ENCODE measurements at regions not wholly inside any gene's neighbourhood (a gene's known extent, or its start where the extent isn't known, plus 50 kb on each side); places are given as distances from the start of the nearest gene placed in this dataset.

DNA sequence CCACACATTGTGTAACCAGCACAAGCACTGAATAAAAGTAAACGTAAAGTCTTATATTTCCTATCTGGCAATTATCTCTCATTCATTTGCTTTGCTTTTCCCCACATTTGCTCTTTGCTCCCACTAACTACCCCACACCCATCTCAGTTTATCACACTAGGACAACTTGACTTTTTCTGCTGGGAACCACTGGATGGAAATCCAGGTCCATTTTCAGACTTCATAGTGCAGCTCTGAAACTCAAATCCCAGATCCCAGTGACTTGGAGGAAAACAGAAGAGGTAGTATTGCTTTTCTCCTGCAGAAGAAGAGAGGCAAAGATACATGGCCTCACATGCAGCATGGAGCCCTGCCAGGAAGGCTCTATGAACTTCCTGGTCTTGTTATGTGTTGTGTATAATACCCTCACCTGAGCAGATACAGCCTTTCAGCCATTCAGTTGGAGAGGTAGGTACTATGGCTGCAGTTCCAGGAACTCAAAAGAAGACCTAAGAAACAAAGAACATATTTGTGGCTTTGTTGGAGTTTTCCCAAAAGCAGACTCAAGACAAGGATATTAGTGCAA lies 90.0 kb upstream of the NIPBL start:
- no peaks in the 10 kb centered on the region for H4K20me1 ChIP-seq (ENCODE audit: insufficient read depth, low read length)
- no peak overlapping the region for H2AFZ ChIP-seq (ENCODE audit: low read depth, low read length)
- no peaks in the 10 kb centered on the region for H3K79me2 ChIP-seq (ENCODE audit: low read length)
- no peak overlapping the region for H3K9ac ChIP-seq (ENCODE audit: low read length)
- no peaks in the 10 kb centered on the region for H3K9me3 ChIP-seq (ENCODE audit: insufficient read depth, low read length)
- H3K27me3 ChIP-seq (ENCODE audit: low read depth, low read length), result no peaks in the 10 kb centered on the region
- H3K4me1 ChIP-seq (ENCODE audit: low read length), result no peaks in the 10 kb centered on the region
- no peaks in the 10 kb centered on the region for H3K36me3 ChIP-seq (replicated peaks; ENCODE audit: low read depth, low read length)
- H3K27ac ChIP-seq (ENCODE audit: low read length), result no peak overlapping the region
- no peak for TF ChIP-seq EZH2phosphoT487 (IDR thresholded peaks at IDR 0.05; ENCODE audit: low read depth)
- TF ChIP-seq, protein P1, sequence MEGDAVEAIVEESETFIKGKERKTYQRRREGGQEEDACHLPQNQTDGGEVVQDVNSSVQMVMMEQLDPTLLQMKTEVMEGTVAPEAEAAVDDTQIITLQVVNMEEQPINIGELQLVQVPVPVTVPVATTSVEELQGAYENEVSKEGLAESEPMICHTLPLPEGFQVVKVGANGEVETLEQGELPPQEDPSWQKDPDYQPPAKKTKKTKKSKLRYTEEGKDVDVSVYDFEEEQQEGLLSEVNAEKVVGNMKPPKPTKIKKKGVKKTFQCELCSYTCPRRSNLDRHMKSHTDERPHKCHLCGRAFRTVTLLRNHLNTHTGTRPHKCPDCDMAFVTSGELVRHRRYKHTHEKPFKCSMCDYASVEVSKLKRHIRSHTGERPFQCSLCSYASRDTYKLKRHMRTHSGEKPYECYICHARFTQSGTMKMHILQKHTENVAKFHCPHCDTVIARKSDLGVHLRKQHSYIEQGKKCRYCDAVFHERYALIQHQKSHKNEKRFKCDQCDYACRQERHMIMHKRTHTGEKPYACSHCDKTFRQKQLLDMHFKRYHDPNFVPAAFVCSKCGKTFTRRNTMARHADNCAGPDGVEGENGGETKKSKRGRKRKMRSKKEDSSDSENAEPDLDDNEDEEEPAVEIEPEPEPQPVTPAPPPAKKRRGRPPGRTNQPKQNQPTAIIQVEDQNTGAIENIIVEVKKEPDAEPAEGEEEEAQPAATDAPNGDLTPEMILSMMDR (IDR thresholded peaks at IDR 0.05; ENCODE audit: low read depth, low read length), result no peak
- no peak overlapping the region for H3K4me2 ChIP-seq (ENCODE audit: low read length)
- H3K4me3 ChIP-seq (ENCODE audit: low read length), result no peak overlapping the region

DNA sequence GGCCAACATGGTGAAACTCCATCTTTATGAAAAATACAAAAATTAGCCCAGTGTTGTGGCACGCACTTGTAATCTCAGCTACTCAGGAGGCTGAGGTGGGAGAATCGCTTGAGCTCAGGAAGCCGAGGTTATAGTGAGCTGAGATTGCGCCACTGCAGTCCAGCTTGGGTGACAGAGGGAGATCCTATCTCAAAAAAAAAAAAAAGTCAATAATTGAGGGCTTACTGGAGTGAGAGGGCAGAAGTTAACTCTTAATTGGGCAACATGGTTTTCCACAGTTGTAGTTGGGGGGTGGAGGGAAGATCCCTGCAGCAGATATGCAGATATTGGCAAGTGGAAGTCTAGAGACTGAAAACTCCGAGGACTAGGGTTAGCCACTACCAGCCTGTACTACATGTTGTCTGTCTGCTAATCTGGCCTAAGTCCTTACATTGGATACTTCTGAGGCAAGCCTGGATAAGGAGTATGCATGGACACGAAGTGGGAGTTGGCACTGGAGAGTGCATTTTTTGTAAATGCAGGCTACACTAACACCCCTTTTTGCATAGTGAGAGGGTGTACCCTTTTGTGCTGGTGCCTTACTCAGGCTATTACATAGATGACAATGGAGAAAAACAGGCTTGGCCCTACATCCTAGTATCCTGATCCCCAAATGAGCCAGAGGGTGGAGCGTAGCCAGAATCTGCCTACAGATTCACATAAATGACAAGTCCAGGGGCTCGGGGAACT lies 89.0 kb upstream of the NIPBL start:
- TF ChIP-seq EZH2phosphoT487 (IDR thresholded peaks at IDR 0.05; ENCODE audit: low read depth), result no peak
- TF ChIP-seq, protein P1 (IDR thresholded peaks at IDR 0.05; ENCODE audit: low read depth, low read length), result no peak
- H3K36me3 ChIP-seq (replicated peaks; ENCODE audit: low read depth, low read length), result no peaks in the 10 kb centered on the region
- H3K4me1 ChIP-seq (ENCODE audit: low read length), result no peaks in the 10 kb centered on the region
- H4K20me1 ChIP-seq (ENCODE audit: insufficient read depth, low read length), result no peaks in the 10 kb centered on the region
- H3K27me3 ChIP-seq (ENCODE audit: low read depth, low read length), result no peaks in the 10 kb centered on the region
- H3K27ac ChIP-seq (ENCODE audit: low read length), result no peak overlapping the region
- H3K4me2 ChIP-seq (ENCODE audit: low read length), result no peak overlapping the region
- no peak overlapping the region for H3K9ac ChIP-seq (ENCODE audit: low read length)
- H3K4me3 ChIP-seq (ENCODE audit: low read length), result no peak overlapping the region
- no peaks in the 10 kb centered on the region for H3K79me2 ChIP-seq (ENCODE audit: low read length)
- H3K9me3 ChIP-seq (ENCODE audit: insufficient read depth, low read length), result no peaks in the 10 kb centered on the region
- H2AFZ ChIP-seq (ENCODE audit: low read depth, low read length), result no peak overlapping the region

DNA sequence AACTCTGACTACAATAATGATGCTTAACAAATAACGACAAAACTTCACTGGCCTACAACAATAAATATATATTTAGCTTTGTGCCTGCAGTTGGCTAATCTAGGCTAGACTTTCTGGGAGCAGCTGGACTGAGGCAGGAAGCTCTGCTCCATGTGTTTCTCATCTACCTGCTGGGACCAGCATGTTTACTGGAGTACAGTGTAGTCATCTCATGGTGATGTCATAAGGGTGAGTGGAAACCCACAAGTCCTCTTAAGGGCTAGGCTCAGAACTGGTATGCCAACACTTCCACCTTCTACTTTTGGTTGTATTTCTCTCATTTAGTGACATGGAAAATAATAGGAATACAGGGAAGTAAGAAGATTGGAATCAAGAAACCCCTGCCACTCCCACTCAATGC lies 85.7 kb upstream of the NIPBL start:
- no peak for TF ChIP-seq EZH2phosphoT487 (IDR thresholded peaks at IDR 0.05; ENCODE audit: low read depth)
- TF ChIP-seq, protein P1 (IDR thresholded peaks at IDR 0.05; ENCODE audit: low read depth, low read length), result no peak
- no peaks in the 10 kb centered on the region for H3K9me3 ChIP-seq (ENCODE audit: insufficient read depth, low read length)
- no peak overlapping the region for H3K4me3 ChIP-seq (ENCODE audit: low read length)
- H3K9ac ChIP-seq (ENCODE audit: low read length), result no peak overlapping the region
- H3K4me2 ChIP-seq (ENCODE audit: low read length), result no peak overlapping the region
- no peaks in the 10 kb centered on the region for H3K36me3 ChIP-seq (replicated peaks; ENCODE audit: low read depth, low read length)
- no peak overlapping the region for H3K27ac ChIP-seq (ENCODE audit: low read length)
- no peaks in the 10 kb centered on the region for H3K27me3 ChIP-seq (ENCODE audit: low read depth, low read length)
- H3K79me2 ChIP-seq (ENCODE audit: low read length), result no peaks in the 10 kb centered on the region
- H3K4me1 ChIP-seq (ENCODE audit: low read length), result no peaks in the 10 kb centered on the region
- H4K20me1 ChIP-seq (ENCODE audit: insufficient read depth, low read length), result no peaks in the 10 kb centered on the region
- no peak overlapping the region for H2AFZ ChIP-seq (ENCODE audit: low read depth, low read length)

DNA sequence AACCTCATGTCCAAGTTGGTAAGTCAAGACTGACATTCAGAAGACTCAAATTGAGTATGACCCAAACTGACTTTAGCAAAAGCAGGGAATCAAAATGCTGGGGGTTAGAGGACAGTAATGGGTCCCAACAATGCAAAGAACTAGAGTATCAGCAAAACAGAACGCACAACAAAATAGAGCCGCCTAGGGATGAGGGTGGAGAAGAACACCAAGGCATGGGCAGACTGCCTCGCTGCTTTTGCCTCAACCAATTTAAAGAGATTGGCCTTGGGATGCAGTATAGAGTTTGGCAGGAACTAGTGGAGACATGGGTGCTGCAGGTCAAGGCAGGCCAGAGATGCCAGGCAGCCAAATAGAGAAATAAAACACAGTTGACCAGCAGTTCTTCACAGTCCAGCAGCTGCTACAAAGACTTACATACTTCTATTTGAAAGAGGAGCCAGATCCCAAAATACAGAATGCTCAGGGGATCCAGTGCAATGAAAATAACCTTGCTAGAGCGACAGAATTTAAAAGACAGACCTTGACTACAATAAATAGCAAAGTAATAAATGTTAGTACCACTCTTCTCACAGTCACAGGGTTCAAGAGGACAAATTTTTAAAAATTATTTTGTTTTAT lies 83.9 kb upstream of the NIPBL start:
- no peaks in the 10 kb centered on the region for H3K36me3 ChIP-seq (replicated peaks; ENCODE audit: low read depth, low read length)
- no peaks in the 10 kb centered on the region for H4K20me1 ChIP-seq (ENCODE audit: insufficient read depth, low read length)
- no peak overlapping the region for H2AFZ ChIP-seq (ENCODE audit: low read depth, low read length)
- H3K4me3 ChIP-seq (ENCODE audit: low read length), result no peak overlapping the region
- no peaks in the 10 kb centered on the region for H3K79me2 ChIP-seq (ENCODE audit: low read length)
- H3K27ac ChIP-seq (ENCODE audit: low read length), result no peak overlapping the region
- no peaks in the 10 kb centered on the region for H3K27me3 ChIP-seq (ENCODE audit: low read depth, low read length)
- no peaks in the 10 kb centered on the region for H3K9me3 ChIP-seq (ENCODE audit: insufficient read depth, low read length)
- TF ChIP-seq EZH2phosphoT487 (IDR thresholded peaks at IDR 0.05; ENCODE audit: low read depth), result no peak
- TF ChIP-seq, protein P1 (IDR thresholded peaks at IDR 0.05; ENCODE audit: low read depth, low read length), result no peak
- H3K4me1 ChIP-seq (ENCODE audit: low read length), result no peaks in the 10 kb centered on the region
- no peak overlapping the region for H3K4me2 ChIP-seq (ENCODE audit: low read length)
- H3K9ac ChIP-seq (ENCODE audit: low read length), result no peak overlapping the region

Data from OCI-LY3 (cell line).